Sigmoid colon (tissue), 4 donors: ENCODE measurements at regions not wholly inside any gene's neighbourhood (a gene's known extent, or its start where the extent isn't known, plus 50 kb on each side); places are given as distances from the start of the nearest gene placed in this dataset.

Experiments
- POLR2A ChIP-seq, 2 donors: fragments of 450-650 bp; IDR thresholded peaks; one replicate each; pipeline ENCODE4 v1.6.1; 2016; ENCODE audit warnings: antibody characterized with exemption in 2 of 2, mild to moderate bottlenecking in 2 of 2, moderate library complexity in 2 of 2
- POLR2AphosphoS5 ChIP-seq, 4 donors: sonication (generic); formaldehyde crosslinking; IDR thresholded peaks; one replicate each; pipeline ENCODE4 v1.6.1; 2017; ENCODE audit warnings: antibody characterized with exemption in 4 of 4
- TF ChIP-seq, protein P1 (sequence below), 4 experiments: fragments of 450-650 bp in 3 of 4; fragments of 200-600 bp in 1 of 4; IDR thresholded peaks; one replicate each; pipeline ENCODE4 v1.5.1; 2016 to 2019; ENCODE audit warnings: antibody characterized with exemption in 4 of 4, mild to moderate bottlenecking in 3 of 4, moderate library complexity in 2 of 4

DNA sequence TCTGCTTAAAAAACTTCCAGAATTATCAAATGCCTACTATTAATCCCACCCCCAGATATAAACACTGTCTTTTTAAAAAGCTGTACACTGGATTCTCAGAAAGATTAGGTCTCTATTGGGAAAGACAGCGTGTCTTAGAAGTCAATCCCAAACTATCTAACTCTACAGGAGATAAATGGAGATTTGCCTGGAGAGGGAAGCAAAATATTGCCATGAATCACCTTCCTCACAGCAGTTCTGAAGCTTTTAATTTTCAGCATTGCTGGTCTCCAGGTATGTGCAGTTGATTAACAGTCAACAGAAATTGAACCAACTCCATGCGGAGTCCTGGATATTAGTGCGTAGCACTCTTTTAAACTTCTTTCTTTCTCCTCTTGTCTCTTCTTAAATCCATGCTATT, 122.2 kb downstream of the DSC3 start:
- TF ChIP-seq POLR2AphosphoS5 (IDR thresholded peaks at IDR 0.05) (no peak), POLR2A (IDR thresholded peaks at IDR 0.05) (no peak)
- TF ChIP-seq, protein P1, sequence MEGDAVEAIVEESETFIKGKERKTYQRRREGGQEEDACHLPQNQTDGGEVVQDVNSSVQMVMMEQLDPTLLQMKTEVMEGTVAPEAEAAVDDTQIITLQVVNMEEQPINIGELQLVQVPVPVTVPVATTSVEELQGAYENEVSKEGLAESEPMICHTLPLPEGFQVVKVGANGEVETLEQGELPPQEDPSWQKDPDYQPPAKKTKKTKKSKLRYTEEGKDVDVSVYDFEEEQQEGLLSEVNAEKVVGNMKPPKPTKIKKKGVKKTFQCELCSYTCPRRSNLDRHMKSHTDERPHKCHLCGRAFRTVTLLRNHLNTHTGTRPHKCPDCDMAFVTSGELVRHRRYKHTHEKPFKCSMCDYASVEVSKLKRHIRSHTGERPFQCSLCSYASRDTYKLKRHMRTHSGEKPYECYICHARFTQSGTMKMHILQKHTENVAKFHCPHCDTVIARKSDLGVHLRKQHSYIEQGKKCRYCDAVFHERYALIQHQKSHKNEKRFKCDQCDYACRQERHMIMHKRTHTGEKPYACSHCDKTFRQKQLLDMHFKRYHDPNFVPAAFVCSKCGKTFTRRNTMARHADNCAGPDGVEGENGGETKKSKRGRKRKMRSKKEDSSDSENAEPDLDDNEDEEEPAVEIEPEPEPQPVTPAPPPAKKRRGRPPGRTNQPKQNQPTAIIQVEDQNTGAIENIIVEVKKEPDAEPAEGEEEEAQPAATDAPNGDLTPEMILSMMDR (IDR thresholded peaks at IDR 0.05) = no peak
